ENCODE measurements at regions not wholly inside any gene's neighbourhood (a gene's known extent, or its start where the extent isn't known, plus 50 kb on each side); places are given as distances from the start of the nearest gene placed in this dataset.

- no TSS peak for BruUV-seq (replicated peaks)
- Histone ChIP-seq H3K9me2 (replicated peaks; ENCODE audit: low read length) (no peaks in the 10 kb centered on the region), H3K4me3 (ENCODE audit: low read length) (no peak overlapping the region), H3F3A (ENCODE audit: low read length, unreplicated experiment) (no peaks in the 10 kb centered on the region), H4K20me1 (ENCODE audit: low read length) (no peaks in the 10 kb centered on the region), H3K9ac (ENCODE audit: low read length) (no peak overlapping the region), H3K27ac (ENCODE audit: low read length) (no peak overlapping the region), H3K36me3 (ENCODE audit: low read depth, low read length) (no peaks in the 10 kb centered on the region), H2AFZ (ENCODE audit: low read length) (no peak overlapping the region), H3K79me2 (ENCODE audit: low read length) (no peaks in the 10 kb centered on the region), H3K4me1 (ENCODE audit: insufficient read depth, low read length) (peaks cover 8% of the 10 kb centered on the region; the same call in 1 of the 2 replicates), H3K4me2 (ENCODE audit: low read length) (no peak overlapping the region), H3K9me3 (ENCODE audit: low read length) (no peaks in the 10 kb centered on the region), H3K27me3 (ENCODE audit: low read length) (no peaks in the 10 kb centered on the region)
- intact Hi-C loops (cut with micrococcal nuclease): loop anchor here (10.0 kb wide), 1 partner anchor 1344 kb away; no protein-coding TSS in a partner anchor
- DNase-seq (no peak), ATAC-seq (no peak)
- POLR2A ChIA-PET (ENCODE audit: unreplicated experiment): no interaction called here
- no peak for TF ChIP-seq CTCF (conservative IDR thresholded peaks at IDR 0.05; ENCODE audit: low read depth, low read length)
- no peak for TF ChIP-seq EZH2phosphoT487 (IDR thresholded peaks at IDR 0.05; ENCODE audit: borderline replicate concordance, low read length)
- no peak for TF ChIP-seq EZH2 (IDR thresholded peaks at IDR 0.05; ENCODE audit: low read length, unreplicated experiment)
- CTCF ChIA-PET: no interaction called here
Measured at GRCh38 chr9:14438232-14439021, 124.5 kb upstream of the NFIB start.

- H3K27me3 ChIP-seq (ENCODE audit: low read length): no peaks in the 10 kb centered on the region
- CTCF ChIA-PET: no interaction called here
- TF ChIP-seq CTCF (conservative IDR thresholded peaks at IDR 0.05; ENCODE audit: low read depth, low read length): no peak
- no peak for TF ChIP-seq EZH2phosphoT487 (IDR thresholded peaks at IDR 0.05; ENCODE audit: borderline replicate concordance, low read length)
- TF ChIP-seq EZH2 (IDR thresholded peaks at IDR 0.05; ENCODE audit: low read length, unreplicated experiment): no peak
- no TSS peak for BruUV-seq (replicated peaks)
- no peak overlapping the region for H3K27ac ChIP-seq (ENCODE audit: low read length)
- H3K9ac ChIP-seq (ENCODE audit: low read length): no peak overlapping the region
- no peaks in the 10 kb centered on the region for H3K36me3 ChIP-seq (ENCODE audit: low read depth, low read length)
- no peaks in the 10 kb centered on the region for H4K20me1 ChIP-seq (ENCODE audit: low read length)
- H3K4me1 ChIP-seq (ENCODE audit: insufficient read depth, low read length): peaks cover 13% of the 10 kb centered on the region; the same call in 1 of the 2 replicates
- H3K9me3 ChIP-seq (ENCODE audit: low read length): no peaks in the 10 kb centered on the region
- H3K4me3 ChIP-seq (ENCODE audit: low read length): no peak overlapping the region
- no peaks in the 10 kb centered on the region for H3K9me2 ChIP-seq (replicated peaks; ENCODE audit: low read length)
- H2AFZ ChIP-seq (ENCODE audit: low read length): no peak overlapping the region
- DNase-seq (no peak), ATAC-seq (no peak)
- H3K4me2 ChIP-seq (ENCODE audit: low read length): no peak overlapping the region
- H3K79me2 ChIP-seq (ENCODE audit: low read length): no peaks in the 10 kb centered on the region
- no peaks in the 10 kb centered on the region for H3F3A ChIP-seq (ENCODE audit: low read length, unreplicated experiment)
- intact Hi-C loops (cut with micrococcal nuclease): loop anchor here (10.0 kb wide), 1 partner anchor 1343 kb away; no protein-coding TSS in a partner anchor
- POLR2A ChIA-PET (ENCODE audit: unreplicated experiment): no interaction called here
Measured at GRCh38 chr9:14437354-14438231, 123.7 kb upstream of the NFIB start.

Data from PC-3 (cell line).